OCI-M2 (cell line): ENCODE measurements at regions not wholly inside any gene's neighbourhood (a gene's known extent, or its start where the extent isn't known, plus 50 kb on each side); places are given as distances from the start of the nearest gene placed in this dataset.

ENCODE experiments used
- DNase-seq: peaks from one replicate; lab custom pipeline; 2025; ENCODE audit not compliant: unreplicated experiment; lab: John Stamatoyannopoulos, UW

GRCh38 chr6:93792746-93793145 lies 373.4 kb upstream of the EPHA7 start:
- no peak for DNase-seq

DNA sequence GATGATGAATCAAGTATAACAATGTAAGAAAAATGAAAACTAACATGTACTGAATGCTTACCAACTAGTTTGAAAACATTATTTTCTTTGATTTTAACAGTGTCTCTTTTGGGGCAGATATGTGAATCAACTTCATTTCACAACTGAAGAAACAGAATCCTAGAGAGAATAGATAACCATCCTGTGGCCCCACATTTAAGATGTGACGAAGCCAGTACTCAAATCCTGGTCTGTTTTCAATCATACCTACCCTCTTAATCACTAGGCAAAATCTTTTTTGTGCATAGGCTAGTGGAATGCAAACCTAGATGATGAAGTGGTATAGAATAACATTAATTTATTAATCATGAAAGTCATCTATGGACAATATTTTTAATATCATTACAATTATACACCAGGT lies 371.6 kb upstream of the EPHA7 start:
- no peak for DNase-seq

- DNase-seq: no peak
Observed at GRCh38 chr6:93789532-93789931, 370.2 kb upstream of the EPHA7 start.

DNA sequence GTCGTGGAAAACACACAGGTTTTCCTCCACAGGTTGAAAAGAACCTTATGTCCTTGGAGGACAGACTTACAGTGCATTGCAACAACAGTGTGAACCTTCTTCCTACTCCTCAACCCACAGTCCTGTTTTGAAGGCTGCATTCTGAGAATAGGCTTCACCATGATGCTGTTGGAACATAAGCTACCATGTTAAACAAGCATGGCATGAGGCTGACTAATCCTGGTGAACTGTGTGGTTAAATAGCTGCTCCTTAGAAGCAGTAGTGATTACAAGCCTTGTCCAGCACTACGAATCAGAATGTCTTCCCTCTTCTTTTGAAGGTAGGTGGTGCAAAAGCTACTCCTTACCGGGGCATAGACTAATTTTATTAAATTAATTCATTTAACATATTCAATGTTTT lies 368.5 kb upstream of the EPHA7 start:
- DNase-seq: no peak

GRCh38 chr6:93786474-93787330 lies 367.3 kb upstream of the EPHA7 start:
- DNase-seq: no peak

- no peak for DNase-seq
Observed at GRCh38 chr6:93785694-93786030, 366.3 kb upstream of the EPHA7 start.

DNA sequence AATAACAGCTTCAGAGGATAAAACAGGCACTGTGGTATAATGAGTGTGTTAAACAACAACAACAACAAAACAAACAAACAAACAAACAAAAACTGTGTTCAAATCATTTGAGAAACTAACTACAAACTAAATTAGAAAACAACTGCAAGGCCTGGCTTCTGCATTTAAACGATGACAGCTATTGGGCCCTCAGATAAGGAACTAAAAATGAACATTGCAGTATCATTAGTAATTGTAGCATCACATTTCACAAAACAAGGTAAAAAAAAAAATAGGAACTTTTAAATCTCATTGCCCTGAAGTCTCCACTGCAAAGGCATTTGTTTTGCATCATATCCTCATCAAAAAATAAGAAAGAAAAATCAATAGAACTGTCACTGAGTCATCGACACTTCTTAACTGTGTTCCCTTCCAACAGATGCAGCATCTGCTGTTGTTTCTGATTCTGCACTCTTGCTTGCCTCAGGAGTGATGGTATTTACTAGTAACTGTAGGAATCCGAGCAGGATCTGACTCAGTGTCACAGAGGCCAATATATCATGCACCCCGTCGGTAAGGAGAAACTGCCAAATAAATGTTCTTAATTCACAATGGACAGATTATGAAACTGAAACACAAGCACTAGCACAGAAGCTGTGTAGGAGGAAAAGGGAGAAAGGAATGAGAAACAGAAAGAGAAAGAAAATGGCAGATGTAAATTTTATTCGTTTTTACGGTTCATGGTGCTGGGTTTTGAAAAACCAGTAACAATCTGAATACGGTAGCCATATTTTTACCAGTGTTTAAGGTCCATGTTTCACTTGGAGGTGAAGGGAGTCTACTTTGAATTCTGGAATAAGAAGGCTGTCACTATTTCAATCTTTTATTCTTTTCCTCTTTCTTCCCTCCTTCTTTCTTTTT lies 365.7 kb upstream of the EPHA7 start:
- no peak for DNase-seq

- peak; percentile 32 for DNase-seq
Observed at GRCh38 chr6:93779086-93779841, 359.9 kb upstream of the EPHA7 start.

DNA sequence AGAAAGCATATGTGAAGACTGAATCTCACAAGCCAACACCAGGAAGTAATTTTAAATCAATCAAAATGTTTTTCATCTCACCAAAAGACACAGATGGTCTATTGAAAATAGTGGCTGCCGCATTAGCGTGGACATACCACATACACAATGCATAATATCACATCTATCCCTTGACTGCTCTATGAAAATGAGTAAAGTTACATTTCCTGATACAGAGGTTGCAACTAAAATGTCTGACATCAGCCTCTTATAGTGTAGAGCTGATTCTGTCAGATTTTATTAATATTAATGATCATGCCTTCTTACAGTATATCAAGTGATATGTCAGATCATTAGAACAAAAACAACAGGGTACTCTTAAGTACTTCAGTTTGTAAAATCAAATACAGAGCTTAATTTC lies 339.8 kb upstream of the EPHA7 start:
- no peak for DNase-seq

DNA sequence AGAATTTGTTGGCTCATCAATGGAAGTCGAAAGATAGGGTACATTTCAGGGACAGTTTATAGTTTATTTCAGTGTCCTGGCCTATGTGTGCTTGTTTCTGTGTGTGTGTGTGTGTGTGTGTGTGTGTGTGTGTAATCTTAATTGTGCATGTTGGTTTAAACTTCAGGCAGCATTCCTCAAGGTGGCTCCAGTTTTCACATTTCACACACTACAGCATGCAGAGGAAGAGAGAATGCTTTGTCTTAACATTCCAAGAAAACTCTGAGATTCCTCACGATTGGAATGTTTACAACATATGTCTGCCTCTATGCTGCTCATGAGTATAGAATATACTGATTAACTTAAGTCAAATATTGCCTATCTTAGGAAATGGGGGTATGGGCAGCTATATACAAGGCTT lies 332.6 kb upstream of the EPHA7 start:
- no peak for DNase-seq

DNA sequence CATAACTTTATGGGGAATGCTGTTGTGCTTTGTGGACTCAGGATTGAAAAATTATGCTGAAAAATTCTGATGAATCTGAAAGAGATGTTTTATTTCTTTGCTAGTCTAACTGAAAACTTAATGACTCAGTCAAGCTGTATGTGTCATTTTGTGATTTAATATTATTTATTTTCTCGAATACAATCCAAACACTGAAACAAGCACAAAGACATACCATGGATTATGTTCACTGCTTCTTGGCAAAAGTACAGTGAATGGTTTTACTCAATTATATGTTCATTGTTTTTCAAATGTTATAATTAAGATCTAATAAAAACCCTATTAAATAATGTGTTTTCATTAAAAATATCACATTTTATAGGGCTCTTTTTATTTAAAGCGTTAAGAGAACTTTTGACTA lies 330.6 kb upstream of the EPHA7 start:
- no peak for DNase-seq

- no peak for DNase-seq
Observed at GRCh38 chr6:93749191-93749590, 329.8 kb upstream of the EPHA7 start.

DNA sequence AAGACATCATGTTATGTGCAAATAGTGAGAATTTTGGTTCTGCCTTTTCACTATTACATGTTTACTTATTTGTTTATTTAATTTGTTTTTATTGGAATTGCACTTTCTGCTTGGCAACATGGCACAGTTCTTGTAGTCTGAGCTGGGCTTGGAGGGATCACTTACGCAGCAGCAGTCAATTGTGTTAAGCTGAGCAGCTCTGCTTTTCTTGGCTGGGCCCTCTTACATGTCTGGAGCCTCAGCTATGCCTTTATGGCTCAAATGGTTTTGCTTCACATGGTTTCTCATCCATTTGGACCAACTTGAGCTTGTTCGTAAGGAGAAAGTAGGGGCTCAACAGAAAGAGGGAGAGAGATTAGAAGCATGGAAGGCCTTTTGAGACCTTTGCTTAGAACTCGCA lies 327.5 kb upstream of the EPHA7 start:
- DNase-seq: no peak

DNA sequence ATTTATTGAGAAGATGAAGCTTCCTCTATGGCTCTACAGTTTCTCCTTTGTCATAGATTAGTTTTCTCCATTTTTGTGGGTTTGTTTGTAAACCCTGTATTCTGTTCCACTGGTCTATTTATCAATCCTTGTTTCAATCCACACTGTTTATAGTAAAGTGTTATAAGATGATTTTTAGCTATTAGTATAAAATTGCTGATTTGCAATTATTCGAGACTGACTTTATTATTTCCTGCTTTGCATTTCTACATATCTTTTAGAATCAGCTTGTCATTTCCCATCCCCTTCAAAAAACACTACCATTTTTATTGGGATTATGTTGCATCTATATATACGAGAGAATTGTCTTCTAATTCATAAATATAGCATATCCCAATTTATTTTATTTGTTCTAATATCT lies 325.9 kb upstream of the EPHA7 start:
- DNase-seq: no peak

- DNase-seq: no peak
Observed at GRCh38 chr6:93735099-93735498, 315.7 kb upstream of the EPHA7 start.

DNA sequence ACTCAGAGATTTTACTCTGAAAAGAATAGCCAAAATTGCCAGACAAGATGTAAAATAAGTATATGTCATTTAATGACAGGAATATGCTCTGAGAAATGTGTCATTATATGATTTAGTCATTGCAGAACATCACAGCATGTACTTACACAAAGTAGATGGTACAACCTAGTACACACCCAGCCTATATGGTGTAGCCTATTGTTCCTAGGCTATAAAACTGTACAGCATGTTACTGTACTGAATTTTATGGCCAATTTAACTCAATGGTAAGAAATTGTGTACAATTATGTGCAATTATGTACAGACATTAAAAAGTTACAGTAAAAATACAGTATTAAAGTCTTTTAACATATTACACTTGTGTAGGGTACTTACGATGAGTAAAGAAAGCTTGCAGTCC lies 311.9 kb upstream of the EPHA7 start:
- DNase-seq: no peak

DNA sequence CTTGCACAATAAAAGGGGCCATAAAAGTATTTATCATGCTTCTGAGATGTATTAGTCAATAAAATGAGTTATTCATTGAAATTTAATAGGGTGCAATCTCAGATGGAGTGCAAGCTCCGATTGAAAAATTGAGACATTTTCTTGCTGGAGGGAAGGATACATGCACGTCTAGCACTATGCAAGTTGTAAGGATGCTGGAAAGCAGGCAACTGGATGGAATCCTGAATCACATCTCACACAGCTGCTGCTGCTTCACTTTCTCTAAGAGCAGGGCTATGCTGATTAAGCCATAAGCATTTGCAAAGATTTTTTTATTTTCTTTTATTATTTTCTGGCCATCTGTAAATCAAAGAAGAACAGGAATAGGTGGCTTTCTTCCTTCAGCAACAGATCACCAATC lies 308.8 kb upstream of the EPHA7 start:
- DNase-seq: no peak

DNA sequence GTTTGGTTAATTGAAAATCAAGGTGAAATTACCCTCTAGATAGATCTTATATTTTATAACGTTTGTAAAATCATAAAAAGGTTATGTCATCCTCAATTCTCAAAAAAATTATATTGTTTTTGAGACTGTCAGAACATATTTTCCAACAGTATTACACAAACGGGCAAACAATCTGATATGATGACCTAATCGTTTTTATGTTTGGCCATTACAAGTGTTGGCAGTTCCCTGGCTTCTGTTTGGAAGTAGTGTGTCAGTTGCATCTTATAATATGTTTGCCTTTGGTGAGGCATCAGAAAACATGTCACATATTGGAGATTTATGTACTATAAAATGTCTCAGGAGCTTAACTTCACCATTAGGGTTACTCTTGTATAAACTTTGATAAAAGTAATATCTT lies 308.1 kb upstream of the EPHA7 start:
- DNase-seq: no peak

- no peak for DNase-seq
Observed at GRCh38 chr6:93721386-93722048, 302.2 kb upstream of the EPHA7 start.

GRCh38 chr6:93713974-93714373 lies 294.6 kb upstream of the EPHA7 start:
- no peak for DNase-seq

- DNase-seq: no peak
Observed at GRCh38 chr6:93703431-93703830, 284.1 kb upstream of the EPHA7 start.
